SJCRH30 (cell line): ENCODE measurements at regions not wholly inside any gene's neighbourhood (a gene's known extent, or its start where the extent isn't known, plus 50 kb on each side); places are given as distances from the start of the nearest gene placed in this dataset.

Experiments used
- DNase-seq, 2 experiments: peaks; one replicate each; pipeline ENCODE4 v3.0.0-alpha.2; 2015 to 2020
- H3K27ac ChIP-seq: fragments of 250-450 bp; sonication (Bioruptor Pico); 2 replicates; pipeline ENCODE4 v1.5.1; 2020; ENCODE audit warnings: mild to moderate bottlenecking, moderate library complexity
- H3K27me3 ChIP-seq: fragments of 250-450 bp; sonication (Bioruptor Pico); 2 replicates; pipeline ENCODE4 v1.5.1; 2020; ENCODE audit warnings: mild to moderate bottlenecking, moderate library complexity
- H3K36me3 ChIP-seq: fragments of 250-450 bp; sonication (Bioruptor Pico); 2 replicates; pipeline ENCODE4 v1.5.1; 2020; ENCODE audit warnings: mild to moderate bottlenecking, moderate library complexity
- H3K4me1 ChIP-seq: fragments of 250-450 bp; sonication (Bioruptor Pico); 2 replicates; pipeline ENCODE4 v1.5.1; 2020; ENCODE audit warnings: mild to moderate bottlenecking, moderate library complexity
- H3K4me3 ChIP-seq: fragments of 250-450 bp; sonication (Bioruptor Pico); 2 replicates; pipeline ENCODE4 v1.5.1; 2020; ENCODE audit warnings: mild to moderate bottlenecking, moderate library complexity
- H3K9me3 ChIP-seq: fragments of 250-450 bp; sonication (Bioruptor Pico); replicated peaks from 2 replicates; pipeline ENCODE4 v1.5.1; 2020; ENCODE audit warnings: mild to moderate bottlenecking, moderate library complexity

GRCh38 chr2:30332791-30333453 is 101.6 kb downstream of the LBH start:
- no peaks in the 10 kb centered on the region for H3K9me3 ChIP-seq
- no peak overlapping the region for H3K4me3 ChIP-seq
- H3K36me3 ChIP-seq = no peaks in the 10 kb centered on the region
- H3K27me3 ChIP-seq = no peaks in the 10 kb centered on the region
- peaks cover 14% of the 10 kb centered on the region for H3K4me1 ChIP-seq
- no peak overlapping the region for H3K27ac ChIP-seq
- DNase-seq = no peak

GRCh38 chr2:30334762-30335363 is 103.5 kb downstream of the LBH start:
- H3K27me3 ChIP-seq = no peaks in the 10 kb centered on the region
- no peaks in the 10 kb centered on the region for H3K4me1 ChIP-seq
- H3K36me3 ChIP-seq = no peaks in the 10 kb centered on the region
- no peak overlapping the region for H3K4me3 ChIP-seq
- no peak for DNase-seq
- no peak overlapping the region for H3K27ac ChIP-seq
- no peaks in the 10 kb centered on the region for H3K9me3 ChIP-seq

- no peaks in the 10 kb centered on the region for H3K36me3 ChIP-seq
- H3K4me3 ChIP-seq = no peak overlapping the region
- H3K27me3 ChIP-seq = no peaks in the 10 kb centered on the region
- DNase-seq = no peak
- no peaks in the 10 kb centered on the region for H3K9me3 ChIP-seq
- H3K4me1 ChIP-seq = no peaks in the 10 kb centered on the region
- H3K27ac ChIP-seq = no peak overlapping the region
Observed at GRCh38 chr2:30336084-30336483, 104.8 kb downstream of the LBH start.

- DNase-seq = peak; percentile 31 to 34
- Histone ChIP-seq H3K4me1 (no peaks in the 10 kb centered on the region), H3K9me3 (no peaks in the 10 kb centered on the region), H3K27me3 (no peaks in the 10 kb centered on the region), H3K4me3 (no peak overlapping the region), H3K27ac (no peak overlapping the region), H3K36me3 (no peaks in the 10 kb centered on the region)
Observed at GRCh38 chr2:30336978-30337841, 105.9 kb downstream of the LBH start.

GRCh38 chr2:30338475-30338874 is 107.1 kb downstream of the LBH start:
- no peak overlapping the region for H3K27ac ChIP-seq
- H3K27me3 ChIP-seq = no peaks in the 10 kb centered on the region
- no peaks in the 10 kb centered on the region for H3K36me3 ChIP-seq
- no peak for DNase-seq
- peaks cover 12% of the 10 kb centered on the region; the same call in 1 of the 2 replicates for H3K9me3 ChIP-seq
- no peaks in the 10 kb centered on the region for H3K4me1 ChIP-seq
- no peak overlapping the region for H3K4me3 ChIP-seq

- Histone ChIP-seq H3K27ac (no peak overlapping the region), H3K4me3 (no peak overlapping the region), H3K36me3 (no peaks in the 10 kb centered on the region), H3K9me3 (peaks cover 14% of the 10 kb centered on the region; the same call in 1 of the 2 replicates), H3K4me1 (no peaks in the 10 kb centered on the region), H3K27me3 (no peaks in the 10 kb centered on the region)
- no peak for DNase-seq
Observed at GRCh38 chr2:30339071-30339470, 107.7 kb downstream of the LBH start.

- H3K27ac ChIP-seq = no peak overlapping the region
- no peak for DNase-seq
- H3K36me3 ChIP-seq = no peaks in the 10 kb centered on the region
- H3K4me1 ChIP-seq = no peaks in the 10 kb centered on the region
- H3K9me3 ChIP-seq = peaks cover 14% of the 10 kb centered on the region; the same call in 1 of the 2 replicates
- H3K4me3 ChIP-seq = no peak overlapping the region
- no peaks in the 10 kb centered on the region for H3K27me3 ChIP-seq
Observed at GRCh38 chr2:30341500-30342267, 105.4 kb upstream of the LCLAT1 start.

- no peak overlapping the region for H3K27ac ChIP-seq
- no peaks in the 10 kb centered on the region for H3K36me3 ChIP-seq
- no peaks in the 10 kb centered on the region for H3K27me3 ChIP-seq
- no peak overlapping the region for H3K4me3 ChIP-seq
- H3K4me1 ChIP-seq = no peaks in the 10 kb centered on the region
- H3K9me3 ChIP-seq = peaks cover 14% of the 10 kb centered on the region; the same call in 1 of the 2 replicates
- peak; percentile 37 for DNase-seq
Observed at GRCh38 chr2:30346471-30347169, 100.4 kb upstream of the LCLAT1 start.

- H3K9me3 ChIP-seq = no peaks in the 10 kb centered on the region
- H3K4me1 ChIP-seq = no peaks in the 10 kb centered on the region
- H3K27me3 ChIP-seq = no peaks in the 10 kb centered on the region
- H3K27ac ChIP-seq = no peak overlapping the region
- no peaks in the 10 kb centered on the region for H3K36me3 ChIP-seq
- no peak for DNase-seq
- no peak overlapping the region for H3K4me3 ChIP-seq
Observed at GRCh38 chr2:30348825-30349224, 98.2 kb upstream of the LCLAT1 start.

GRCh38 chr2:30349691-30350090 is 97.4 kb upstream of the LCLAT1 start:
- Histone ChIP-seq H3K4me3 (no peak overlapping the region), H3K4me1 (no peaks in the 10 kb centered on the region), H3K27ac (no peak overlapping the region), H3K9me3 (no peaks in the 10 kb centered on the region), H3K27me3 (no peaks in the 10 kb centered on the region), H3K36me3 (no peaks in the 10 kb centered on the region)
- no peak for DNase-seq

- H3K9me3 ChIP-seq = no peaks in the 10 kb centered on the region
- no peaks in the 10 kb centered on the region; the same call in 1 of the 2 replicates for H3K4me1 ChIP-seq
- no peaks in the 10 kb centered on the region for H3K36me3 ChIP-seq
- no peaks in the 10 kb centered on the region for H3K27me3 ChIP-seq
- H3K27ac ChIP-seq = no peak overlapping the region
- H3K4me3 ChIP-seq = no peak overlapping the region
- DNase-seq = no peak
Observed at GRCh38 chr2:30351116-30351515, 95.9 kb upstream of the LCLAT1 start.

GRCh38 chr2:30351949-30352348 is 95.1 kb upstream of the LCLAT1 start:
- H3K4me3 ChIP-seq = no peak overlapping the region
- peaks cover 4% of the 10 kb centered on the region; the same call in 1 of the 2 replicates for H3K4me1 ChIP-seq
- H3K36me3 ChIP-seq = no peaks in the 10 kb centered on the region
- H3K27ac ChIP-seq = no peak overlapping the region
- no peaks in the 10 kb centered on the region for H3K9me3 ChIP-seq
- no peaks in the 10 kb centered on the region for H3K27me3 ChIP-seq
- no peak for DNase-seq

GRCh38 chr2:30354150-30354549 is 92.9 kb upstream of the LCLAT1 start:
- Histone ChIP-seq H3K27me3 (no peaks in the 10 kb centered on the region), H3K4me3 (no peak overlapping the region), H3K4me1 (peaks cover 6% of the 10 kb centered on the region; the same call in 1 of the 2 replicates), H3K27ac (no peak overlapping the region), H3K9me3 (no peaks in the 10 kb centered on the region), H3K36me3 (no peaks in the 10 kb centered on the region)
- no peak for DNase-seq

GRCh38 chr2:30354621-30355020 is 92.4 kb upstream of the LCLAT1 start:
- Histone ChIP-seq H3K36me3 (no peaks in the 10 kb centered on the region), H3K4me1 (peaks cover 6% of the 10 kb centered on the region; the same call in 1 of the 2 replicates), H3K9me3 (no peaks in the 10 kb centered on the region), H3K4me3 (no peak overlapping the region), H3K27me3 (no peaks in the 10 kb centered on the region), H3K27ac (no peak overlapping the region)
- no peak for DNase-seq
